Stromal cell of bone marrow (primary cell): ENCODE measurements at regions not wholly inside any gene's neighbourhood (a gene's known extent, or its start where the extent isn't known, plus 50 kb on each side); places are given as distances from the start of the nearest gene placed in this dataset.

Experiments
- DNase-seq: peaks from one replicate; pipeline ENCODE4 v3.0.0-alpha.2; 2012; ENCODE audit warnings: low read depth

DNA sequence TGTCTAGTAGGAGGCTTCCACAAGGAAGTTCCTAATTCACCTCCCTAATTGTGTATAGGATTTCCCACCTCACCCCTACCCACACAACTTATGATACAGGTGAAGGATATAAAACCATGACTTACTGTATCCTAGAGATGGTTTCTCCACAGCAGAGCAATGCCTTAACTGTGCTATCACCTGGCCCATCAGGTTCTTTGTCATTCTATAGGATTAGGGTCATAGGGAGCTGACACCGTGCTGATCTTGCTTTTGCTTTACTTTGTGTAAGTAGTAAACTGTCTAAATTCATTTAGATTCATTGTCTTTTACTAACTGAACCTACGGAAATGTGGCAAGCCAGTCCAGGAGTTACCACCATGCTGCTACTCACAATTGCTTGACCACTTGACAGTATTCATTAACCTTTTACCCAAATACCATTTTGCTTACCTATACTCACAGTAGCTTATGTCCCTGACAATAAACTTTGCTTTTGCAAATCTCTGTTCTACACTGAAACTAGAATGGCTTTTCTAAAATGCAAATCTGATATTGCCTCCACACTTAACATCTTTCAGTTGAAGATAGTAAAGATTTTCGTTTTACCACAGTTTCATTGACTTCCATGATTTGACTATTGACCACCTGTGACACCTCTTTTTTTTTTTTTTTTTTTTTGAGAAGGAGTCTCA is 147.6 kb downstream of the IFI44 start:
- no peak for DNase-seq

DNA sequence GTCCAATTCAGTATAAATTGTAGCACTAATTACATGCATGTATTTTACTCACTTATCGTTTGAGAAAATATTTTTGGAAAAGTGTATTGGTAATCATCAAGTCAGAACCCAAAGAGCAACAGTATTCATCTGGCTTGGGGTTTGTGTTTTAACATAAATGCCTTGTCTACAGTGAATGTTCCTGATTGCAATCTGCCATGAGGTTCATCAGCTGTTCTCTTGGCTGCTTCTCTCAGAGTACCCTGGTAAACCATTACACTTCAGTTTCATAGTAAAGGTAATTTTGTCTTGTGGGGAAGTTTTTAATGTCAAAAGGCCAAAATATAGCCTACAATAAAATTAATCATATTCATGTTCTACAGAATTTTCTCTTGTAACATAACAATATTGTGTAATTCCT is 150.3 kb downstream of the IFI44 start:
- no peak for DNase-seq

DNA sequence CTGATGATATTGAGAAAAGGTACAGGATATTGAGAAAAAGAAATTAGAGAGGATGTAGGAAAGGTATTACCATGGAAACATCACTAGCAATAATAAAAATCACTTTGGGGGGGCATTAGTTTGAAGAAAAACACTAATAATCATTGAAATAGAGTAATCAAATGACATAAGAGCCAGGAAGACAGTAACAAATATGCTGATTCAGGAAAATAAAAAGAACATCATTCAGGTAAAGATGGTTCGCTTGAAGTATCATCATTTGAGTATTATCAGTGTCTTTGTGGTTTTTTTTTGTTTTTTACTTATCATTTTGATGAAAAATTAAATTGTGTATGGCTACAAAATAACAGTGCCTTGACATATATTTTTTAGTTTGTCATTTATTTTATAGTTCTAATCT is 164.5 kb downstream of the IFI44 start:
- DNase-seq = no peak

DNA sequence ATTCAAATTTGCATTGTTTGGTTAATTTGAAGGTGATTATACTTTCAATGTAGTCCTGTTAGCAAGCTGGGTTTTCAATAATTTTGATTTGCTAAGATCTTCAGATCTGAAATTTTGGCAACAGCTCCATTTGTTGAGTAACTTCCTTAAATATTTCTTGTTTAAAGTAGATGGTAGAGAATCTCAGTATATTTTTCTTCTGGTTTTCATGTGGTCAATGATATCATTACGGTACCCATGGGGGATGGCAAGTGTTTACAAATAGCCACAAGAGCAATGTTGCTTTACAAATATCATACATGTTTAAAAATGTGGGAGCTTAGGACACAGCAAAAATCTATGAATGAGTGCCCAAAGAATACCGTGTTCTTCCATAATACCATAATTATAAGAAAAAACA is 175.9 kb downstream of the IFI44 start:
- DNase-seq = no peak

DNA sequence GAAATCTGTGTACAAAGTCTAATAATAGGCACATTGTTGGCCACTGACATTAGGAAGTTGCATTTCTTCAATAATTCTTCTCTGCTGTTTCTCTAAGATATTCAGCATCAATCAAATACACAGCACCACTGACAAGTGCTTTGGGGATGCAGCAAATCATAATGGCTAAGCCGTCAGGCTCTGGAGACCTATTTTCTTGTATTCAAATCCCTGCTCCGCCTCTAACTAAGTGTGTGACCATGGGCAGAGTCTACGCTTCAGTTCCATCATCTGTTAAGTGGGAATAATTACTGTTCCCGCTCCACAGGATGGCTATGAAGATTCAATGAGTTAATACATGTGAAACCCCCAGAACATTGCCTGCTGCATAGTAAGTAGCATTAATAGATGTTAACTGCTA is 176.9 kb downstream of the ADGRL4 start:
- no peak for DNase-seq

DNA sequence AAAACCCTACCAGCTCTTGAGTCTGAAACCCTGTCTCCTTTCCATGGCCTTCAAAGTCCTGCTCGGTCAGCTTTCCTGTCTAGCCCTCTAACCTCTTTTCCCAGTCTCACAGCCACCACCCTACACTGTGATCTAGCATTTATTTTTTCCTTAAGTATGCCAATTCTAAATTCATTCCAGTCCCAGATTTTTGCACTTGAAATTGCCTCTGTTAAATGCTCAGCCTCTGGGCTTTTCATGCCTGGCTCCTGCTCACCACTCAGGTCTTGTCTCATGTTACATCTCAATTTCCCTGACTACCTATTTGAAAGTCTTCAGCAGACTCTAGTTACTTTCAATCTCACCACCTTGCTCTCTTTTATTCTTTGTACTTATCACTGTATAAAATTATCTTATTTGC is 176.2 kb downstream of the ADGRL4 start:
- no peak for DNase-seq

DNA sequence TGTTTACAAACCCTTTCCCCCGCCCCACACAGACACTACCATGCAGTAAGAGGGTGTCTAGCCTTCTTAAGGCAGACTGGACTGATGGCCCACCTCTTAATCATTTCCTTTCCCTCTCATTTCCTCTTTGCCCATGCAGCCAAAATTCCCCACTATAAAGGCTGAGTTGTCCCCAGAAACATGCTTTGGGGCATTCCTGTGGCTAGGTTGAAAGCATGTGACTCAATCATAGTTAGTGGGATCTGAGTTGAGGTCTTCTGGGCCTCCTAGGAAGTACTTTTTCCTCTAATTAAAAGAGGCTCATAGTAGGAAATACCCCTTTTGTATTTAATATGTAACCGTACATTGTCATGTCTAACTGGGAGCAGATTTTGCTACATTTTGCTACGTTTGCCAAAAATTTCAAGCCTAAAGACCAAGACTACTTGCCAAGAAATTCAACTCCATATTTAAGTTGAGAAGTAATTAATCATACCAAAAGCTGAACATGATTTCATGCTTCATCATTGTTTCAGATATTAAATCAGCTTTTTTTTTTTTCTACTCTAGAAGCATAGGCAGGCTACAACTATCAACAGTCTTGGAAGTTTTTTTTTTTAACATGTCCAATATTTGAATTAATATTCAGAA is 174.7 kb downstream of the ADGRL4 start:
- peak; percentile 89 for DNase-seq

DNA sequence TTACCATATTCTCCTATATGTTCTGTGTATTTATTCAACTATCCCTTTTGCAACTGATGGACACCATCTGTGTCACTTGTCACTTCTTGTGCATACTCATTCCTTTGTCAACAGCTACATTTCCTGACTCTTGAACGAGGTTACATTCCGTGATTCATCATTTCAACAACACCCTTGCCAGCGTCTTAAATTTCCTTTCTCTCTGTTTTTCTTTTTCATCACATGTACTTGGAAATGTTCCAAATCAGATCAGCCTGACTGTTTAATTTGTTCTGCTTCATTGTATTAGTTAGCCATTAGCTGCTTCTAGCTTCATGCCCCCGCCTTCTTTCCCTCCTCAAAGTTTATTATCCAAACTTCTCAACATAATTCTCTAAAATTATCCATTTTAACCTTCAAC is 173.0 kb downstream of the ADGRL4 start:
- peak; percentile 84 for DNase-seq

DNA sequence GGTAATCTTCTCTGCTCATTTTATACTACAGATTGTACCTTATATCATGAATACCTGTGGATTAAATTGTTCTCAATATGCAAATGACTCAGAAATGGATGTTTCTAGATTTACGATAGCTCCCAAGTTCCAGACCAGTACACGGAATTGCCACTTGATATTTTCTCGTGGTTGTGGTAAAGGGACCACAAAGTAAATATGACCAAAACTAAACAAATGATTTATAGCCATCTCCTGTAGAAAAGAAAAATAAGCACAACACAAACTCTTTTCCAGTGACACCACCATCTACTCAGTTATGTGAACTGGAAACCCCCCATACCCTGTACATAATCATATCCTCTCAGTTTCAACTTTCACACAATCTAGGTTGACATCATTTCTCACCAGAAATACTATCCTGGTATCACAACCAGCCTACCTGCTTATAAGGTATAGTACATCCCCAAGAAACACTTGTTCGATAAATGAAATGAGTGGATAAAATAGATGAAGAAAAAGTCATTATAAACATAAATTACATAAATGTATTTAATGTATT is 172.3 kb downstream of the ADGRL4 start:
- DNase-seq = no peak

DNA sequence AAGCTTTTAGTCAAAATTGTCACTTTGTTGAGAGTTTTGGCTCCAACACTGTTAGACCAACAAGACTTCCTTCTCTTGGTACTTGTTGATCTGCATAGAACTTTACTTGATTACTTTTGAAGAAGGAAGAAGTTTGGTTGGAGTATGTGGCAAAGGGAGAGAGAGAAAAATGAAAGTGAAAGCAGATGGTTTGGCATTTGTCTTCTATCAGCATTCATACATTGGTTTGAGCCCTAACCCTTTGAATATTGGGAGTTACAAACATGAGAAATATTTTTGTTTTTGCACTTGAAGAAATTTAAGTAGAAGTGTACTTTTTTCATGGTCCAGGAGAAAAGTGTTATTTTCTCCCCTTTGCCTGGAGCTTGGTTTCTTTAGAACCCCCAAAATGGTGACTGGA is 169.8 kb downstream of the ADGRL4 start:
- no peak for DNase-seq

DNA sequence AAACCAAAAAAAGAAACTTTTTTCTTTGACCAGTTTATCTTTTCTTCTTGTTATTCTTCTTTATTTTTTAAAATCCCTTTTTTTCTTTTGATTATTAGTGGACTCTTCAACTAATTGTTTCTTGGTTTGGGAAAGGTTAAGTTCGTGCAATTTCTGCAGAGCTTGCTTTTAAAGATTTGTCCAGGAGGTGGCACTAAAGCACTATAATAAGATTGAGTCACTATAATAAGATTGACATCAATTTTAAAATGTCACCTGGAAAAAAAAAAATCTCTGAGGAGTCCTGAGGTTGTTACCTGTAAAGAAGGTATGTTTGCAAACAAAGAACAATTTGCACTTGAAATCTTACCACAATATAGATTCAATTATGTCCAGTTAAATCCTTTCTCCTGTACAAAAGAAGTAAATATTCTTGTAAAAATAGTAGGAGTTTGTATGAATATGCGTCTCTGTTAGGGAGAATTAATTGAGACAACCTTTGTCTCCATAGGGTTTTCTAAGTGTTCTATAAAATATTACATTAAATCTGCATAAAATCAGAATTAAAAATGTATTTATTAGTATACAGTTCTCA is 166.7 kb downstream of the ADGRL4 start:
- no peak for DNase-seq
